NCI-H524 (cell line): ENCODE measurements at regions not wholly inside any gene's neighbourhood (a gene's known extent, or its start where the extent isn't known, plus 50 kb on each side); places are given as distances from the start of the nearest gene placed in this dataset.

ENCODE experiments used
- DNase-seq, 2 experiments: peaks; one replicate each; lab custom pipeline; 2025; lab: John Stamatoyannopoulos, UW

GRCh38 chr7:84817016-84817415 is 369.8 kb downstream of the SEMA3D start:
- no peak for DNase-seq

- no peak for DNase-seq
These were observed 373.5 kb downstream of the SEMA3D start for GRCh38 chr7:84813376-84813775.

- DNase-seq, result no peak
These were observed 374.8 kb downstream of the SEMA3D start for GRCh38 chr7:84812021-84812420.

GRCh38 chr7:84811362-84811761 is 375.5 kb downstream of the SEMA3D start:
- DNase-seq, result no peak

- DNase-seq, result no peak
These were observed 377.0 kb downstream of the SEMA3D start for GRCh38 chr7:84809877-84810276.

- no peak for DNase-seq
These were observed 382.9 kb downstream of the SEMA3D start for GRCh38 chr7:84803979-84804378.

- no peak for DNase-seq
These were observed 385.5 kb downstream of the SEMA3D start for GRCh38 chr7:84801396-84801795.

GRCh38 chr7:84800846-84801245 is 386.0 kb downstream of the SEMA3D start:
- DNase-seq, result no peak

- no peak for DNase-seq
These were observed 387.8 kb downstream of the SEMA3D start for GRCh38 chr7:84799106-84799505.

GRCh38 chr7:84792231-84792893 is 394.5 kb downstream of the SEMA3D start:
- no peak for DNase-seq

GRCh38 chr7:84790882-84791281 is 396.0 kb downstream of the SEMA3D start:
- no peak for DNase-seq

GRCh38 chr7:84786073-84786472 is 400.8 kb downstream of the SEMA3D start:
- DNase-seq, result peak in 1 of 2 experiments; percentile 19

- DNase-seq, result no peak
These were observed 402.4 kb downstream of the SEMA3D start for GRCh38 chr7:84784450-84784849.

GRCh38 chr7:84783141-84783778 is 403.6 kb downstream of the SEMA3D start:
- no peak for DNase-seq

GRCh38 chr7:84781838-84782237 is 405.0 kb downstream of the SEMA3D start:
- no peak for DNase-seq

- DNase-seq, result no peak
These were observed 406.4 kb downstream of the SEMA3D start for GRCh38 chr7:84780158-84781124.

GRCh38 chr7:84757761-84758160 is 429.1 kb downstream of the SEMA3D start:
- DNase-seq, result no peak

- DNase-seq, result no peak
These were observed 440.5 kb downstream of the SEMA3D start for GRCh38 chr7:84746353-84746752.

- DNase-seq, result no peak
These were observed 442.5 kb downstream of the SEMA3D start for GRCh38 chr7:84744385-84744784.

GRCh38 chr7:84738583-84739150 is 448.2 kb downstream of the SEMA3D start:
- DNase-seq, result no peak

GRCh38 chr7:84735677-84736076 is 451.2 kb downstream of the SEMA3D start:
- peak; percentile 20 to 84 for DNase-seq

GRCh38 chr7:84735011-84735410 is 451.8 kb downstream of the SEMA3D start:
- DNase-seq, result no peak
